RWPE2 (cell line): ENCODE measurements at regions not wholly inside any gene's neighbourhood (a gene's known extent, or its start where the extent isn't known, plus 50 kb on each side); places are given as distances from the start of the nearest gene placed in this dataset.
"Not testable (repeated sequence)": the region's sequence is repeated elsewhere in the genome, so short reads cannot be mapped to it uniquely, and the experiment has no call there.

ENCODE experiments used
- ATAC-seq: fragments of 200-7000 bp; cut with Tn5 transposase; 3 replicates; pipeline ENCODE4 v1.9.1; 2021; ENCODE audit warnings: low read depth
- DNase-seq: peaks from one replicate; pipeline ENCODE4 v3.0.0-alpha.2; 2020; ENCODE audit warnings: low spot score
- H3K27ac ChIP-seq: fragments of 450-650 bp; 2 replicates; pipeline ENCODE4 v1.5.1; 2017; ENCODE audit warnings: mild to moderate bottlenecking; ENCODE audit not compliant: poor library complexity, severe bottlenecking
- H3K27me3 ChIP-seq: fragments of 250-450 bp; sonication (Bioruptor Pico); 2 replicates; pipeline ENCODE4 v1.5.1; 2021; ENCODE audit warnings: mild to moderate bottlenecking, moderate library complexity; ENCODE audit not compliant: insufficient read depth, poor library complexity, severe bottlenecking
- H3K36me3 ChIP-seq: fragments of 250-450 bp; sonication (Bioruptor Pico); 2 replicates; pipeline ENCODE4 v1.5.1; 2020; ENCODE audit warnings: low read depth, mild to moderate bottlenecking, moderate library complexity
- H3K4me1 ChIP-seq: fragments of 250-450 bp; sonication (Bioruptor Pico); 2 replicates; pipeline ENCODE4 v1.5.1; 2021; ENCODE audit warnings: mild to moderate bottlenecking, moderate library complexity; ENCODE audit not compliant: insufficient read depth, poor library complexity, severe bottlenecking
- H3K4me3 ChIP-seq: fragments of 250-450 bp; sonication (Bioruptor Pico); 2 replicates; pipeline ENCODE4 v1.5.1; 2021; ENCODE audit warnings: mild to moderate bottlenecking, moderate library complexity; ENCODE audit not compliant: severe bottlenecking
- H3K9me3 ChIP-seq: fragments of 250-450 bp; sonication (Bioruptor Pico); 2 replicates; pipeline ENCODE4 v1.5.1; 2021; ENCODE audit warnings: mild to moderate bottlenecking, moderate library complexity; ENCODE audit not compliant: severe bottlenecking
- TF ChIP-seq, protein P1 (sequence below): fragments of 450-650 bp; IDR thresholded peaks from one replicate; pipeline ENCODE4 v1.5.1; 2017; ENCODE audit warnings: mild to moderate bottlenecking, moderate library complexity; ENCODE audit not compliant: poor library complexity, severe bottlenecking

DNA sequence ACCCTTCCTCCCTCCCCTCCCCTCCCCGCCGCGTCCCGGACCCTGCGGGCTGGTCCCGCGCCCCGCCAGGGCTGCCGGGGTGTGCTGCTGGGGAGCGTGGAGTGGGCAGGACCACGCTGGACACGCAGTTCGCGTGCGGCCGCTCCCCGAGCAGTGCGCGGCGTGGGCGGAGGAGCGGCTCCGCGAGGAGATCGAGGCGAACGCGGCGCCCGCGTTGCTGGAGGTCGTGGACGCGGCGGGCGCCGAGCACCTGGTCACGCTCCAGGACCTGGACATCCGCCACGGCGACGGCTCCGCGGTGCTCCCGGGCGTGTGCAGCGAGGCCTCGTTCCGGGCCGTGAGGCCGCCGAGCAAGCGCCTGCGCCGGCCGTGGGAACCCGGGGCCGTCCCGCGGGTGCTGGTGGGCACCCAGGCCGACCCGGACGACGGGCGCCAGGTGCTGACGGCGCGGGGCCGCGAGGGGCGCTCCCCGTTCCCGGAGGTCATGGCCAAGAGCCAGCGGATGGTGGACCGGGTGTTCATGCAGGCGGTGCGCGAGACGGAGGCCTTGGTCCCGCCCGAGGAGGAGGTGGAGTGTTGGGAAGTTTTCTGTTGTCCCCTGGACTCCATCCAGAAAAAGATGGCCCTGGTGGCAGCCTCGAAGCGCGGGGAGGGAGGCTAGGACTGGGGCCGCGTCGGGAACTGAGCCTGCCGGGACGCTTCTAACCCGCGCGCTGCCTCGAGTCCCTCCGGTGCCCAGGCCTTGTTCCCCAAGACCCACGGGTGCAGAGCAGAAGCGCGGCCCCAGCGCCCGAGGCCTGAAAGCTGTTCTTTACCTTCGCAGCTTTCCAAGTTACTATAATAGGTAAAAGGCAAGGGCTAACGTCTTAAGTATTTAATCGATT lies 54.7 kb upstream of the EIF5 start:
- no peak for ATAC-seq
- Histone ChIP-seq H3K36me3 (no peaks in the 10 kb centered on the region), H3K4me1 (peaks cover under 1% of the 10 kb centered on the region), H3K27ac (no peak overlapping the region), H3K4me3 (no peak overlapping the region), H3K27me3 (peaks cover 28% of the 10 kb centered on the region), H3K9me3 (peaks cover 4% of the 10 kb centered on the region)
- TF ChIP-seq, protein P1, sequence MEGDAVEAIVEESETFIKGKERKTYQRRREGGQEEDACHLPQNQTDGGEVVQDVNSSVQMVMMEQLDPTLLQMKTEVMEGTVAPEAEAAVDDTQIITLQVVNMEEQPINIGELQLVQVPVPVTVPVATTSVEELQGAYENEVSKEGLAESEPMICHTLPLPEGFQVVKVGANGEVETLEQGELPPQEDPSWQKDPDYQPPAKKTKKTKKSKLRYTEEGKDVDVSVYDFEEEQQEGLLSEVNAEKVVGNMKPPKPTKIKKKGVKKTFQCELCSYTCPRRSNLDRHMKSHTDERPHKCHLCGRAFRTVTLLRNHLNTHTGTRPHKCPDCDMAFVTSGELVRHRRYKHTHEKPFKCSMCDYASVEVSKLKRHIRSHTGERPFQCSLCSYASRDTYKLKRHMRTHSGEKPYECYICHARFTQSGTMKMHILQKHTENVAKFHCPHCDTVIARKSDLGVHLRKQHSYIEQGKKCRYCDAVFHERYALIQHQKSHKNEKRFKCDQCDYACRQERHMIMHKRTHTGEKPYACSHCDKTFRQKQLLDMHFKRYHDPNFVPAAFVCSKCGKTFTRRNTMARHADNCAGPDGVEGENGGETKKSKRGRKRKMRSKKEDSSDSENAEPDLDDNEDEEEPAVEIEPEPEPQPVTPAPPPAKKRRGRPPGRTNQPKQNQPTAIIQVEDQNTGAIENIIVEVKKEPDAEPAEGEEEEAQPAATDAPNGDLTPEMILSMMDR, result no peak
- no peak for DNase-seq

DNA sequence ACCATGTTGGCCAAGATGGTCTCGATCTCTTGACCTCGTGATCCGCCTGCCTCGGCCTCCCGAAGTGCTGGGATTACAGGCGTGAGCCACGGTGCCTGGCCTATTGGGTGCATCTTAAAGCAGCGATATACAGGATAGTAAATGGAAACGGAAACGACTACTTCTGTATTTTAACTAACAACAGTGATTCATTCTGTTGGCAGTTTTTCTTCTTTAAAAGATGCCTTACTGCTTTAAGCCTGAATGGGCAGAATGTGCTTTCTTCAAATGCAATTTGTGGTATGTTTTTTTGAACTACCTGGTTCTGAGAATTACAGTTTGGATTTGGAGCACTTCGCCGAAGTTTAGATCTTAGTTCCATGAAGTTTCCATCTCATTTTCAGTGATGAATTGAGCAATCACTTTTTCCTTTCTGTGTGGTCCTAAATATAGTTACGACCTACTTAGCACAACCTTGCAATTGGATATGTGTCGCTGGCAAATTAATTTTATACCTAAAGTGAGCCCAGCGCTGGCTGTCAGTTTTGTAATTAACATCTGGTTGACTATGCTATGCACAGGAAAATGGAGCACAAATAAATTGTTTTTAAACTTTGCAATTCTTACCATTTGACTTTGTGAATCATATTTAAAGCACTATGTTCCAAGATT lies 53.6 kb upstream of the EIF5 start:
- Histone ChIP-seq H3K9me3 (peaks cover under 1% of the 10 kb centered on the region), H3K4me1 (peaks cover 9% of the 10 kb centered on the region), H3K27ac (no peak overlapping the region), H3K4me3 (no peak overlapping the region), H3K27me3 (peaks cover 19% of the 10 kb centered on the region), H3K36me3 (no peaks in the 10 kb centered on the region)
- ATAC-seq (no peak), DNase-seq (no peak)
- TF ChIP-seq, protein P1, result no peak

DNA sequence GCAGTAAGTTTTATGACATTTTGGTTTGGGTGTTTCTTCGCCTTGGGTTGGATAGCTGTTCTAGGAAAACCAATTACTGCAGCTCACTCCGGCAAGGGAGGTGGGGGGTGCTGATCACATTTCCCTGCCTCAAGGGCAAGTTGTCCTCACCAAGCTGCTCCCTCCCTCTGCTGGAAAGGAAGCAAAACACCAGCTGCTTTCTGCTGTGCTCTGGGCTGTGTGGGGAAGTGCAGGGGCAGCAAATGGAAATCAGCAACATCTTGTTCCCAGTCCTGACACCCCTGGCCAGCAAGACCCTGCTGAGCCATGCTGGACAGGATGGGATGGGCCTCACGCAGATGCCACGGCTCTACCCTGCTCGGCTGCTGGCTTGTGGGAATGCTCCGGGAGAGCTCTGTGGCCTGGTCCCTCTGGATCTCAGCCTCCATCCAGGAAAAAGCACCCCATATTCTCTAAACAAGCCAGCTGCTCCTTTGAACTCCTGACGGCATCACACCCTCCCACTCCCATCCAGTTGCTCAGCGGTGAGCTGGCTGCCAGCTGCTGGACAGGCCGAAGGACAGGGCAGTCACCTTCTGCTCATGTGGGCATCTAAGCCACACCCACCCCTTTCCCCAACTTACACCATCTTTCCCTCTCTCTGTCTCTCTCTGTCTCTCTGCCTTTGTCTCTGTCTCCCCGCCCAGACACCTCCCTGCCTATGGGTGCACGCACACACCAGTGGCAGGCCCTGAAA lies 52.4 kb upstream of the EIF5 start:
- DNase-seq (no peak), ATAC-seq (peak; percentile 71)
- H3K27ac ChIP-seq, result no peak overlapping the region
- TF ChIP-seq, protein P1, result peak; percentile 53
- H3K36me3 ChIP-seq, result no peaks in the 10 kb centered on the region
- H3K9me3 ChIP-seq, result no peaks in the 10 kb centered on the region
- peaks cover 9% of the 10 kb centered on the region for H3K4me1 ChIP-seq
- H3K27me3 ChIP-seq, result peaks cover 14% of the 10 kb centered on the region
- H3K4me3 ChIP-seq, result no peak overlapping the region

DNA sequence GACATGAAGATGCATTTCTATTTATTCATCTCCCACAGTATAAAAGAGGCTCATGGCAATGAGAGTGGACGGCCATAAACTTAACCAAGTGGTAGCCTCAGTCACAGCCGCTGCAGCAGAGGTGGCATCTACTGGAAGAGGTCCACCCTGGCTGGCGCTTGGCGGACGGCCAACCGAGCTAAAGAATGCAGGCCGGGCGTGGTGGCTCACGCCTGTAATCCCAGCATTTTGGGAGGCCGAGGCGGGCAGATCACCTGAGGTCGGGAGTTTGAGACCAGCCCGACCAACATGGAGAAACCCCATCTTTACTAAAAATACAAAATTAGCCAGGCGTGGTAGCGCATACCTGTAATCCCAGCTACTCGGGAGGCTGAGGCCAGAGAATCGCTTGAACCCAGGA lies 51.7 kb upstream of the EIF5 start:
- DNase-seq, H3K9me3 ChIP-seq, H3K27ac ChIP-seq, ATAC-seq, H3K36me3 ChIP-seq, H3K4me1 ChIP-seq, H3K4me3 ChIP-seq: not testable (repeated sequence)
- peaks cover 14% of the 10 kb centered on the region for H3K27me3 ChIP-seq

DNA sequence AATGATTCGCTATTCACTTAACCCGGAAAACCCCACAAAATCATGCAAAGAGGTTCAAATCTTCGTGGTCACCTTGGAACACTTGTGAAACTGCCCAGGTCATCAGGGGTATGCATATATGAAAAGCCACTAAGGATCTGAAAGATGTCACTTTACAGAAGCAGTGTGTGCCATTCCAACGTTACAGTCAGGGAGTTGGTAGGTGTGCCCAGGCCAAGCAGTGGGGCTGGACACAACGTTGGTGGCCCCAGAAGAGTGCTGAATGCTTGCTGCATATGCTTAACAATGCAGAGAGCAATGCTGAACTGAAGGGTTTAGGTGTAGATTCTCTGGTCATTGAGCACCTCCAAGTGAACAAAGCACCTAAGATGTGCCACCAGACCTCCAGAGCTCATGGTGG lies 51.1 kb upstream of the EIF5 start:
- H3K9me3 ChIP-seq, result no peaks in the 10 kb centered on the region
- TF ChIP-seq, protein P1, result no peak
- H3K4me1 ChIP-seq, result peaks cover 9% of the 10 kb centered on the region

More for the DNA sequence above, 51.1 kb upstream of the EIF5 start:
- peaks cover 12% of the 10 kb centered on the region for H3K27me3 ChIP-seq
- ATAC-seq (no peak), DNase-seq (no peak)
- no peak overlapping the region for H3K4me3 ChIP-seq
- H3K27ac ChIP-seq, result no peak overlapping the region
- no peaks in the 10 kb centered on the region for H3K36me3 ChIP-seq
